ENCODE measurements at regions not wholly inside any gene's neighbourhood (a gene's known extent, or its start where the extent isn't known, plus 50 kb on each side); places are given as distances from the start of the nearest gene placed in this dataset.

DNA sequence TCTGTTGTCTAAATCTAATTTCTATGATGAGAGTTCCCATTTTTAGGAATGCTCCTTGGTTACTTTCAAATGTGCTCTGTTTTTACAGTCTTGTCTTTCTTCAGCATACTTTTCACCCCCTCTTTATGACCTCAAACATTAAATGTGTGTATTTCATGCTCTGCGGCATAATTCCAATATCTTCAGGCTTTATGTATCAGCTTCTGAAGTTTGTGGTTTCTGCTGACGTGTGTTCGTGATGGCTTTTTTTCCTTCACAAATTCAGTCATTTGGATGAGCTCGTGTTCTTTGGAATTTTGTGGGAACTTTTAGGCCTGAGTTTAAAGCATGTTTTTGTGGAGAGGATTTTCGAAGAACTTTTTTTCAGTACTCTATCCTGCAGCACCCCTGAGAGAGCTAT lies 97.7 kb upstream of the CHRNA7 start:
- Mint-ChIP-seq H3K9me3 (peaks cover 2% of the 10 kb centered on the region), H3K27ac (no peak overlapping the region), H3K27me3 (peaks cover 7% of the 10 kb centered on the region), H3K4me1 (no peaks in the 10 kb centered on the region), H3K36me3 (no peaks in the 10 kb centered on the region), H3K4me3 (no peak overlapping the region)
- DNase-seq (ENCODE audit: low spot score in 2 of 2) (no peak), ATAC-seq (ENCODE audit: low read depth) (no peak)

DNA sequence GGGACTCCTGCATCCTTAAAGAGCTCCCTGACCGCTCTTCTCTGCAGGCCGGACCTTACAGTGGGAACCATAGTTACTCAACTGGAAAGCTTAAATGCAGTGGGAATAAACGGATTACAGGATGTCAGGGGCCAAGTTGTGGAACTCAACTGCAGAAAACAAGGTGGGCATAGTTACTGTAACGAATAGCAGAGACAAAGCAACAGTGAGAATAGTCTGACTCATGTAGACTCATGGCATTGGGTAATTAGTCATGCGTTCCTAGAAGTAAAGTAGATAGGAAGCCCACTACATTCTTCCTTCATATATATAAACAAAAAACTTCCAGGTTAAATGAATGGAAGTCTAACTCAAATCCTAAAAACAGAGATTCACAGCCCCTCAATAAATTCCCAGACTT lies 95.5 kb upstream of the CHRNA7 start:
- Mint-ChIP-seq H3K27me3 (peaks cover 7% of the 10 kb centered on the region), H3K36me3 (no peaks in the 10 kb centered on the region), H3K4me1 (no peaks in the 10 kb centered on the region), H3K4me3 (no peak overlapping the region), H3K27ac (no peak overlapping the region), H3K9me3 (peaks cover 2% of the 10 kb centered on the region)
- DNase-seq (ENCODE audit: low spot score in 2 of 2): no peak
- no peak for ATAC-seq (ENCODE audit: low read depth)

DNA sequence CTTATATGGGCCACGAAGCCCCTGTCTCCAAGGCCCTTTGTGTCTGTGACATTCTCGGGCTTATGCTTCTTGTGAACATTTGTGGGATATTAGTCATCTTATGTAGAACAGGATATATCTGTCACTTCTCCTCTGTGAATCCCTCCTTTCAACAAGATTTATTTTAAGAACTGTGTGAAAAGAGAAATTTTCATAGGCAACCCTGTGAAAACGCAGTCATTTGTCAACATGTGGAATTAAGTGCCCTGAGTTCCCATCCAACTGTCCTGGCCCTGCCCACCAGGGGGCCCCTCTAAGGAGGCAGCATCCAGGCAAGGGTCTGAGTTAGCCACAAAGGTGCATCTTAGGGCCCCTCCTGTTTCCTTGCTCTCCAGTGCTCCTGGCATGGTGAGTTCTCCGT lies 76.8 kb upstream of the CHRNA7 start:
- no peaks in the 10 kb centered on the region for H3K4me1 Mint-ChIP-seq
- H3K27me3 Mint-ChIP-seq: peaks cover 3% of the 10 kb centered on the region
- no peaks in the 10 kb centered on the region for H3K36me3 Mint-ChIP-seq

DNA sequence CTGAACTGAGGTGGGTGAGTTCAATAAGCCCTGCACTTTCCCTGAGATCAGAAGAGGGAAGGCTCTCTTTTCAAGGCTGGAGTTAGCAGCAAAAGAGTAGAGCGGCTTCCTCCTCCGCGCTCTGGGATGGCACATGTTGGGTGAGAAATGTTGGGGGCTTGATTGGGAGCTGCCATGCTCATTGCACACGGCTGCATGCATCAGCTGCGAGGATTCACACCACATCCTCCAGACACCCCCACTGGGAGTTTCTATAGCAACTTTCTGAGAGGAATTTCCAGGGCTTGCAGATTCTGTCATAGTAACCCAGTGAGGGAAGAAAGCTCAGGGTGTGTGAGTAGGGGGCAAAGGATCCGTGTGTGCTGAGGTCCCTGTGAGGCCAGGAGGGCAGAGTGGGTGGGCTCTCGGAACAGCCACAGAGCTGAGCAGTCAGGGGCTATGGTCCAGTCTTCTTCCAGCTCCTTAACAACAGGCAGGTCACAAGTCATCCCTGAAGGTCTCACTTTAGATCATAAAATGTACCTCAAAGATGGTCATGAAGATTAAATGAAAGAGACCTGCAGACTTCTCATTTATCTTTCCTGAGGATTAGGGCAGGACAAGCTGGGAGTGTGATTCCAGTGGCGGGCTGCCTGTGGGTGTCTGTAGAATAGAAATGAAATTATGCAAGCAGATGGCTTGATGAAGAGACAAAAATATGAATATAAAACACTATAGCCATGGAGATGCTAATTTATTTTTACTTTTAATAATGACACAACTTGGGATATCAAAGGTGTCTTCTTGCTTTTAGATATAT lies 75.7 kb upstream of the CHRNA7 start:
- no peak for DNase-seq (ENCODE audit: low spot score in 2 of 2)
- Mint-ChIP-seq H3K27me3 (peaks cover 3% of the 10 kb centered on the region), H3K36me3 (peaks cover 2% of the 10 kb centered on the region), H3K9me3 (peaks cover 10% of the 10 kb centered on the region), H3K27ac (no peak overlapping the region), H3K4me3 (no peak overlapping the region), H3K4me1 (no peaks in the 10 kb centered on the region)
- ATAC-seq (ENCODE audit: low read depth): no peak

More for the DNA sequence above, 76.8 kb upstream of the CHRNA7 start:
- H3K9me3 Mint-ChIP-seq: peaks cover 2% of the 10 kb centered on the region
- H3K27ac Mint-ChIP-seq: no peak overlapping the region
- DNase-seq (ENCODE audit: low spot score in 2 of 2) (no peak), ATAC-seq (ENCODE audit: low read depth) (no peak)
- H3K4me3 Mint-ChIP-seq: no peak overlapping the region

DNA sequence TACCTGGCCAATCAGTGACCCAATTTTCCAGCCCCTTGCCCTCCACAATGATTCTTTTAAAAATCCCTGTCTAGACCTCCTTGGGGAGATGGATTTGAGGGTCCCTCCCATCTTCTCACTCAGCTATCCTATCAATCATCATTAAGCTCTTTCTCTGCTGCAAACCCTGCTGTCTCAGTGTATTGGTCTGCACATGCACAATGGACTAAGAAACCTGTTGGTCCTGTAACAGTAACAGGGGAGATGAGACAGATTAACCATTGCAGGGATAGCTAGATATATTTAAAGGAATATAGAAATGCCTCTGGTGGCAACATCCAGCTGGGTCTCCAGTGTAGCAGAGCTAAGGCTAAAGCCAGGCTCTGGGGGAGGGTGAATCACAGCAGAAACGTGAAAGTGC lies 74.6 kb upstream of the CHRNA7 start:
- H3K9me3 Mint-ChIP-seq: peaks cover 11% of the 10 kb centered on the region
- H3K27me3 Mint-ChIP-seq: peaks cover 3% of the 10 kb centered on the region
- H3K4me1 Mint-ChIP-seq: no peaks in the 10 kb centered on the region
- no peak overlapping the region for H3K4me3 Mint-ChIP-seq
- DNase-seq (ENCODE audit: low spot score in 2 of 2): no peak
- no peak for ATAC-seq (ENCODE audit: low read depth)
- peaks cover 2% of the 10 kb centered on the region for H3K36me3 Mint-ChIP-seq
- no peak overlapping the region for H3K27ac Mint-ChIP-seq

DNA sequence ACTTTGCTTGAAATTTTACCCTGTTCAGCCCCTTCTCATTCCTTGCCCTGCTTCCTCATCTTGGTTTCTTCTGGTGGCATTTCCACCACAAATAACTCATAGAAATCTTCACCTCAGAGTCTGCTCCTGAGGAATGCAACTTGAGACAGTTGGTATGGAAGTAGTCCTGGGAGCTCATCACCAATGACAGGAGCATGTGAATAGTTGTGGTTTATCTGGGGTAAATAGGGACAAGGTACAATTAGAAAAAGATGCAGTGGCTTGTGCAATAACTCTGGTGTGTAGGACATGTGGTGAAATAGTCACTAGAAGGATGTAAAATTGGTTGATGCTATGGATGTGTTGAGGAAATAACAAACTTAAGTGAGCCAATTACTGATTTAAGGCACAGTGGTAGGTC lies 72.7 kb upstream of the CHRNA7 start:
- H3K4me3 Mint-ChIP-seq: no peak overlapping the region
- H3K9me3 Mint-ChIP-seq: peaks cover 17% of the 10 kb centered on the region
- H3K36me3 Mint-ChIP-seq: peaks cover 2% of the 10 kb centered on the region
- no peak overlapping the region for H3K27ac Mint-ChIP-seq
- ATAC-seq (ENCODE audit: low read depth) (no peak), DNase-seq (ENCODE audit: low spot score in 2 of 2) (no peak)
- H3K4me1 Mint-ChIP-seq: no peaks in the 10 kb centered on the region
- peaks cover 3% of the 10 kb centered on the region for H3K27me3 Mint-ChIP-seq

DNA sequence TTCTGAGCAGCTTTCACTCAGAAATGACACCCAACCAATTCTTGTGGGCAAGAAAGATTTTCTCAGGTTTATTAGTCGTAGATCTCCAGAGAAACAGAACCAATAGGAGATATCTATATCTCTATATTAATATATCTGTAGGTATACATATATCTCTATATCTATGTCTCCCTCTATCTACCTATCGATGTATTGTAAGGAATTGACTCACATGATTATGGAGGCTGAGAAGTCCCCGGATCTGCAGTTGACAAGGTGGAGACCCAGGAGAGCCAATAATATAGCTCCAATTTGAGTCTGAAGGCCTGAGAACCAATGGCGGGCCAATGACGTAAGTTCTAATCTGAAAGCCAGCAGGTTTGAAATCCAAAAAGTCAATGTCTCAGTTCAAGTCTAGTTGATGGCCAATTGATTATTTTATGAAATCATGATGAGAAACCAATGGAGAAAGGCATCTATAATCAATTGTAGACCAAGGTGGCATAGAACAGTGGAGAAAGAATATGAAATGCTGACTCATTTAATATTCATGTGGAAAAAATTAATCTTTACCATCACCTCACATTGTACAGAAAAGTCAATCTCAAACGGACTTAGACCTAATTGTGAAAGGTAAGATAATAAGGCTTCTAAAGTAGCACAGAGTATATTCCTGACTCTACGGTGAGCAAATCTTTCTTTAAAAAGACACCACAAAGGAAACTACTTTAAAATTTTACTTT lies 65.6 kb upstream of the CHRNA7 start:
- DNase-seq (ENCODE audit: low spot score in 2 of 2) (no peak), ATAC-seq (ENCODE audit: low read depth) (no peak)
- Mint-ChIP-seq H3K27ac (no peak overlapping the region), H3K4me1 (no peaks in the 10 kb centered on the region), H3K4me3 (no peak overlapping the region), H3K9me3 (peaks cover 7% of the 10 kb centered on the region), H3K36me3 (no peaks in the 10 kb centered on the region), H3K27me3 (no peaks in the 10 kb centered on the region)

DNA sequence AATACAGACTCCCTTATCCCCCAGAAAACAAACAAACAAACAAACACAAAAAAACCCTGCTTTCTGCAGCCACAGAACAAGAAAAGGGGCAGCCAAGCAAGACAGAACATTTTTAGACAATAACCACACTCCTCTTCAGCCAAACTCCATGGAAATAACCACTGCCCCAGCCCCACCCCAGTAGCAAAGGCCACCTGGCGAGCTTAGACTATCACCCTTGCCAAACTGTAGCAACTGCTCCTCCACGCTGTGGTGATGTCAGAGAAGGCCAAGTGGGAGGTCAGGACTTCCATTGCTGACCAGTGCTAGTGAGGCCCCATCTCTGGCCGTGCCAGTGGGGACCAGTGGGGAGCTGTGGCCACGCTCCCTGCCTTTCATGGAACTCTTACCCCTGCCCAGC lies 60.3 kb upstream of the CHRNA7 start:
- H3K4me1 Mint-ChIP-seq: peaks cover 1% of the 10 kb centered on the region

DNA sequence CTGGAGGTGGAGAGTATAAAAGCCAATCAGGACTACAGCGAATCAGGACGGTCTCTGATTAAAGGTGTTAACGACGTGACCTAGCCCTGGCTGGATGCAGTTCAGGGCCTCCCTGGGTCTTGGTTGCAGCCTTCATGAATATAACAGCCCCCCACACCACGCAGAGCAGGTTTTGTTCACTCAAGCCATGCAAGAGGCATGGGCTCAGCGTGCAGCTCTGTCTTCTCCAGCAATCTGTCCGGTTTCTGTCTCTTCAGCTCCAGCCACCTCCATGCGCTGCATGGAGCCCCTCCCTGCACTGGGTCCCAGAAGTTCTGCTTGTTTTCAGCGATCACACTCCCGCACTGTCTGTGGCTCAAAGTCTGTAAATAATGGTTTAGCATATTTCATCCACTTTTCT lies 57.1 kb upstream of the CHRNA7 start:
- Mint-ChIP-seq H3K9me3 (no peaks in the 10 kb centered on the region), H3K4me3 (no peak overlapping the region), H3K36me3 (no peaks in the 10 kb centered on the region), H3K27ac (no peak overlapping the region), H3K27me3 (peaks cover 18% of the 10 kb centered on the region), H3K4me1 (peaks cover 13% of the 10 kb centered on the region)
- no peak for ATAC-seq (ENCODE audit: low read depth)
- no peak for DNase-seq (ENCODE audit: low spot score in 2 of 2)

More for the DNA sequence above, 60.3 kb upstream of the CHRNA7 start:
- H3K4me3 Mint-ChIP-seq: no peak overlapping the region
- H3K27me3 Mint-ChIP-seq: no peaks in the 10 kb centered on the region
- H3K27ac Mint-ChIP-seq: no peak overlapping the region
- H3K36me3 Mint-ChIP-seq: no peaks in the 10 kb centered on the region
- ATAC-seq (ENCODE audit: low read depth) (no peak), DNase-seq (ENCODE audit: low spot score in 2 of 2) (no peak)
- no peaks in the 10 kb centered on the region for H3K9me3 Mint-ChIP-seq

DNA sequence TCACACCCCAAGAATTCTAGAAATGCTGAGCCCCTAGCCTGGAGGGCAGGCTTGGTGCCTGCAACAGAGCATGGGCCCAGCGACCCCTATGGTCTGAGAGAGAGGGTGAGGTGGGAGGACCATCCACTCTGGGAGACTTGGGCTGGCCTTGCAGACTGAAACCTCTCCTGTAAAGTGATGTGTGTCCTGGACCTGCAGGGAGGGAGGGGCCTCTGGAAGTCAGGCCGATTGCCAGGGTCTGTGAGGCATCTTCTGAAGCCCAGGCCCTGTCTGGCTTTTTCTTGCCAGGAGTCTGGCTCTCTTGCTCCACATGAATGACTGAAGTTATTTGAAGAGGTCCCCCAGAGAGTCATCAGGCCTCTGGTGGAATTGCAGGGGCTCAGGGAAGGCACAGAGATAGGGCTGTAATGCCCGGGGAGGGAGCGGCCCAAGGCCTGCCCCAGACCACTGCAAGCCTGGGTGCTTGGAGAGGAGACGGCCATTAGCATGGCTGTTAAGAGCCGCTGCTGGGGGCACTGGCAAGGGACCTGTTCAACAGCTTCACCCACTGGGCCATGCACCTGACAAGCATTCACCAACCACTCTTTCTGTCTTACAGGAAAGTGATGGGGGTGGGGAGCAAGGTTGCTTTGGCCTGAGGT lies 56.0 kb upstream of the CHRNA7 start:
- Mint-ChIP-seq H3K4me1 (peaks cover 13% of the 10 kb centered on the region), H3K9me3 (no peaks in the 10 kb centered on the region), H3K27me3 (peaks cover 25% of the 10 kb centered on the region), H3K36me3 (no peaks in the 10 kb centered on the region), H3K4me3 (no peak overlapping the region), H3K27ac (no peak overlapping the region)
- DNase-seq (ENCODE audit: low spot score in 2 of 2) (no peak), ATAC-seq (ENCODE audit: low read depth) (no peak)

DNA sequence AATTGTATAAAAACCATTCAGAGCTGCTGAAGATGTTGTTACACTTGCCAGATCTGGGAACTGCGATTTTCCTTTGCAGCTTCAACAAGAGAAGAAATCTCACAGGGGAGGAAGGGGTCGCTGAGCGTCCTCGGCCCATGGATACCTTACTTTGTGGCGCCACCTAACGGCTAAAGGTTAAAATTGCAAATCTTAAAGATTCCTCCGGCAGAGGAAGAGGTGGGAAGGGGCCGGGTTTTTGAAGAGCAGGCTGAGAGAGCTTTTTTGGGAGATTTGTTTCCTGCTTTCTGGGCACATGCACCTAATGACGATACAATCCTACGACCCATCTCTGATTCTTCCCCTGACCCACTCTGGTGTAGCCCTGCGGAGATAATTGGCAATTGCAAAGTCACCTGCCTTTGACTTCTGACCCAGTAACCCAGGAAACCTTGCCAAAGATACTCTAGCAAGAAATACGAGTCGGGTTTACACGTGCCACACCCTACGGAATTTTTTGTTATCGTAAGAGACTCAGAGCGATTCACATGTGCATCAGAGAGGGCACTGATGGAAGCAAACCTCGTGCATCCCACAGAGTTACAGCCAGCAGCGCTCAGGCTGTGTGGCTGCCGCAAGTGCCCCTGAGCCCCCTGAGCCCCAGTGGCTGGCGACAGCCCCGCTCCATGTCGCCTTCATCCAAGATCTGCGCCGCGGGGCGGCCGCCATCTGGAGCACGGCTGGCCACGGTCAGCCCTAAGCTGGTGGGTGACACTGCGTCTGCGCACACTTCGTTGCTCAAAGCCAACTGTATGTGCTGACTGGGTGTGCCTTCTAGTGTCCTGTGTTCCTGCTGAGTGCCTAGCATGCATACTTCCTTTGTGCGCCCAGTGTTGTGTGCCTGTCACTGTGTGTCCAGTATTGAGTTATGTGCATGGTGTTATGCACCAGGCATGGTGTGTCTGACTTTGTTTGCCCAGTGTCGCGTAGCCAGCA lies 55.2 kb upstream of the CHRNA7 start:
- Mint-ChIP-seq H3K9me3 (no peaks in the 10 kb centered on the region), H3K36me3 (no peaks in the 10 kb centered on the region), H3K4me1 (peaks cover 13% of the 10 kb centered on the region), H3K27me3 (peaks cover 27% of the 10 kb centered on the region), H3K27ac (no peak overlapping the region), H3K4me3 (no peak overlapping the region)
- ATAC-seq (ENCODE audit: low read depth) (no peak), DNase-seq (ENCODE audit: low spot score in 2 of 2) (no peak)

DNA sequence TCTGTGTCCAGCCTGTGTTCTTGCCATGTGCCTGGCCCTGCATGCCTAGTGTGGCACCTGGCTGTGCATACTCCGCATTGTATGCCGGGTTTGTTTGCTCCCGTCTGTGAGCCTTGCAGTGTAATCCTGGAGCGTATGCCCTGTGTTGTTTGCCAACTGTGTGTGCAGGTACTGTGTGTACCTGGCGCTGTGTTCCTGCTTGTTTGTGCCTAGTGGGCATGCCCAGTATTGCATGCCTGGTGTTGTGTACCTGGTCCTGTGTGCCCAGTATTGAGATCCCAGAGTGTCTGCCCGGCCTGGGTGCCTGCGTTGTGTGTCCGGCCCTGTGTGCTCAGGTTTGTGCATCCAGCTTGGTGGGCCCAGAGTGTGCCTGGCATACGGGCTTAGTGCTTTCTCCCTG lies 54.5 kb upstream of the CHRNA7 start:
- no peak for DNase-seq (ENCODE audit: low spot score in 2 of 2)
- no peak overlapping the region for H3K27ac Mint-ChIP-seq
- H3K4me1 Mint-ChIP-seq: peaks cover 13% of the 10 kb centered on the region
- no peaks in the 10 kb centered on the region for H3K9me3 Mint-ChIP-seq
- no peaks in the 10 kb centered on the region for H3K36me3 Mint-ChIP-seq
- H3K4me3 Mint-ChIP-seq: no peak overlapping the region
- no peak for ATAC-seq (ENCODE audit: low read depth)
- H3K27me3 Mint-ChIP-seq: peaks cover 30% of the 10 kb centered on the region

DNA sequence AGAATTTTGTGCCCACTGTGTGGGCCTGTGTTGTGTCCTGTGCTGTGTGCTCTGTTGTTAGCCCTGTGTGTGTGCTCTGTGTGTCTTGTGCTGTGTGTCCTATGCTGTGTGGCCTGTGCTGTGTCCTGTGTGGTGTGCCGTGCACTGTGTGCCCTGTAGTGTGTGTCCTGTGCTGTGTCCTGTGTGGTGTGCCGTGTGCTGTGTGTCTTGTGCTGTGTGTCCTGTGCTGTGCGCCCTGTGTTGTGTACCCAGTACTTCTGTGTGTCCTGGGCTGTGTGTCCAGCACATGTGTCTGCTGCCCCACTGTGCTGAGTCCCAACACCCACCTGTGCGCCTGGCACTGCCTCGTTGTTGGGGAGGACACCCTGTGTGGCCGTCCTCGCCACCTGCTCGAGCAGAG lies 53.2 kb upstream of the CHRNA7 start:
- peaks cover 35% of the 10 kb centered on the region for H3K27me3 Mint-ChIP-seq
- no peak for ATAC-seq (ENCODE audit: low read depth)
- H3K36me3 Mint-ChIP-seq: no peaks in the 10 kb centered on the region
- peaks cover 13% of the 10 kb centered on the region for H3K4me1 Mint-ChIP-seq
- H3K4me3 Mint-ChIP-seq: no peak overlapping the region
- no peaks in the 10 kb centered on the region for H3K9me3 Mint-ChIP-seq
- H3K27ac Mint-ChIP-seq: no peak overlapping the region
- no peak for DNase-seq (ENCODE audit: low spot score in 2 of 2)

All from memory B cell (primary cell).